ENCODE measurements at regions not wholly inside any gene's neighbourhood (a gene's known extent, or its start where the extent isn't known, plus 50 kb on each side); places are given as distances from the start of the nearest gene placed in this dataset.

DNA sequence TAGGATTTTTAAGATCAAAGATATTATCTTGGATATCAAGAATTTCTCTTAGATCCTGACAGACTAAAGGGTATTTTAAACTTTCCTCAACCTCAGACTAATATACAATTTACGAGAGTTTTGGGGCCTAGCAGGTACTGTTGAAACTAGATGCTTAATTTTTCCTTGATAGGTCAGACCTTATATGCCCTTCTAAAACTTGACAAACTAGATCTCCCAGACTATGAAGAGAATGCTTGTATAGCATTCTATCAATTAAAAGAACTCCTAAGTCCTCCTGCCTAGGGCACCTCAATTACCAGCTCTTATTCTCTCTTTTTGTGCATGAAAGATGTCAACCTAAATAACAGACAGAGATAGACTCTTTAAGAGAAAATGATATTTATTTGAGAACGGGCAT lies 60.4 kb upstream of the TRIM9 start:
- Histone ChIP-seq H3K9me3 (replicated peaks; ENCODE audit: control insufficient read depth, insufficient read depth, low read depth, low read length) (no peaks in the 10 kb centered on the region), H3K27ac (ENCODE audit: extremely low read depth, low read depth, low read length) (no peak overlapping the region), H3K9ac (ENCODE audit: insufficient read depth in 1 of 2, low read depth in 2 of 2, low read length in 2 of 2) (no peak overlapping the region), H3K27me3 (ENCODE audit: control insufficient read depth in 2 of 2, insufficient read depth in 2 of 2, low read length in 2 of 2) (no peaks in the 10 kb centered on the region), H3K79me2 (ENCODE audit: control insufficient read depth, insufficient read depth, low read length) (no peaks in the 10 kb centered on the region), H3K4me1 (replicated peaks in 1 of 2; ENCODE audit: control insufficient read depth in 2 of 2, insufficient read depth in 2 of 2, low read length in 2 of 2) (no peaks in the 10 kb centered on the region), H3K36me3 (ENCODE audit: control insufficient read depth, insufficient read depth, low read length) (no peaks in the 10 kb centered on the region), H2AFZ (ENCODE audit: low read depth, low read length) (no peak overlapping the region), H3K4me3 (no peak overlapping the region), H4K20me1 (replicated peaks; ENCODE audit: control insufficient read depth, insufficient read depth, low read length) (no peaks in the 10 kb centered on the region), H3K9me1 (ENCODE audit: control insufficient read depth, insufficient read depth, low read length) (no peaks in the 10 kb centered on the region), H3K4me2 (ENCODE audit: insufficient read depth, low read length) (no peak overlapping the region)
- FAIRE-seq (no peak), DNase-seq (ENCODE audit: extremely low read depth in 1 of 4, low spot score in 3 of 4) (no peak), ATAC-seq (no peak)
- WGBS (ENCODE audit: insufficient coverage, low coverage, missing lambda C conversion rate) = 0% methylated on average over 2 of the region's 2 CpGs
- BruUV-seq (replicated peaks) = no TSS peak
- ChIA-PET POLR2A (no interaction called here), CTCF (ENCODE audit: low intra/inter-chr PET ratio) (no interaction called here)
- in situ Hi-C loops (cut with MboI) = no loop called here
- intact Hi-C loops (cut with micrococcal nuclease) = loop anchor here (10.0 kb wide), 1 partner anchor 59 kb away; no protein-coding TSS in a partner anchor
- TF ChIP-seq ZSCAN29 (IDR thresholded peaks at IDR 0.05) = no peak
- TF ChIP-seq, protein P1, sequence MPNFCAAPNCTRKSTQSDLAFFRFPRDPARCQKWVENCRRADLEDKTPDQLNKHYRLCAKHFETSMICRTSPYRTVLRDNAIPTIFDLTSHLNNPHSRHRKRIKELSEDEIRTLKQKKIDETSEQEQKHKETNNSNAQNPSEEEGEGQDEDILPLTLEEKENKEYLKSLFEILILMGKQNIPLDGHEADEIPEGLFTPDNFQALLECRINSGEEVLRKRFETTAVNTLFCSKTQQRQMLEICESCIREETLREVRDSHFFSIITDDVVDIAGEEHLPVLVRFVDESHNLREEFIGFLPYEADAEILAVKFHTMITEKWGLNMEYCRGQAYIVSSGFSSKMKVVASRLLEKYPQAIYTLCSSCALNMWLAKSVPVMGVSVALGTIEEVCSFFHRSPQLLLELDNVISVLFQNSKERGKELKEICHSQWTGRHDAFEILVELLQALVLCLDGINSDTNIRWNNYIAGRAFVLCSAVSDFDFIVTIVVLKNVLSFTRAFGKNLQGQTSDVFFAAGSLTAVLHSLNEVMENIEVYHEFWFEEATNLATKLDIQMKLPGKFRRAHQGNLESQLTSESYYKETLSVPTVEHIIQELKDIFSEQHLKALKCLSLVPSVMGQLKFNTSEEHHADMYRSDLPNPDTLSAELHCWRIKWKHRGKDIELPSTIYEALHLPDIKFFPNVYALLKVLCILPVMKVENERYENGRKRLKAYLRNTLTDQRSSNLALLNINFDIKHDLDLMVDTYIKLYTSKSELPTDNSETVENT (CRISPR knock-in tag; IDR thresholded peaks at IDR 0.05) = no peak
- TF ChIP-seq ZNF165 (CRISPR knock-in tag; IDR thresholded peaks at IDR 0.05; ENCODE audit: borderline replicate concordance) = no peak
- TF ChIP-seq RFX7 (CRISPR knock-in tag; IDR thresholded peaks at IDR 0.05) = no peak
- TF ChIP-seq, protein P2, sequence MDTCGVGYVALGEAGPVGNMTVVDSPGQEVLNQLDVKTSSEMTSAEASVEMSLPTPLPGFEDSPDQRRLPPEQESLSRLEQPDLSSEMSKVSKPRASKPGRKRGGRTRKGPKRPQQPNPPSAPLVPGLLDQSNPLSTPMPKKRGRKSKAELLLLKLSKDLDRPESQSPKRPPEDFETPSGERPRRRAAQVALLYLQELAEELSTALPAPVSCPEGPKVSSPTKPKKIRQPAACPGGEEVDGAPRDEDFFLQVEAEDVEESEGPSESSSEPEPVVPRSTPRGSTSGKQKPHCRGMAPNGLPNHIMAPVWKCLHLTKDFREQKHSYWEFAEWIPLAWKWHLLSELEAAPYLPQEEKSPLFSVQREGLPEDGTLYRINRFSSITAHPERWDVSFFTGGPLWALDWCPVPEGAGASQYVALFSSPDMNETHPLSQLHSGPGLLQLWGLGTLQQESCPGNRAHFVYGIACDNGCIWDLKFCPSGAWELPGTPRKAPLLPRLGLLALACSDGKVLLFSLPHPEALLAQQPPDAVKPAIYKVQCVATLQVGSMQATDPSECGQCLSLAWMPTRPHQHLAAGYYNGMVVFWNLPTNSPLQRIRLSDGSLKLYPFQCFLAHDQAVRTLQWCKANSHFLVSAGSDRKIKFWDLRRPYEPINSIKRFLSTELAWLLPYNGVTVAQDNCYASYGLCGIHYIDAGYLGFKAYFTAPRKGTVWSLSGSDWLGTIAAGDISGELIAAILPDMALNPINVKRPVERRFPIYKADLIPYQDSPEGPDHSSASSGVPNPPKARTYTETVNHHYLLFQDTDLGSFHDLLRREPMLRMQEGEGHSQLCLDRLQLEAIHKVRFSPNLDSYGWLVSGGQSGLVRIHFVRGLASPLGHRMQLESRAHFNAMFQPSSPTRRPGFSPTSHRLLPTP (IDR thresholded peaks at IDR 0.05; ENCODE audit: borderline replicate concordance, extremely low read depth, insufficient read length) = no peak
- TF ChIP-seq, protein P3, sequence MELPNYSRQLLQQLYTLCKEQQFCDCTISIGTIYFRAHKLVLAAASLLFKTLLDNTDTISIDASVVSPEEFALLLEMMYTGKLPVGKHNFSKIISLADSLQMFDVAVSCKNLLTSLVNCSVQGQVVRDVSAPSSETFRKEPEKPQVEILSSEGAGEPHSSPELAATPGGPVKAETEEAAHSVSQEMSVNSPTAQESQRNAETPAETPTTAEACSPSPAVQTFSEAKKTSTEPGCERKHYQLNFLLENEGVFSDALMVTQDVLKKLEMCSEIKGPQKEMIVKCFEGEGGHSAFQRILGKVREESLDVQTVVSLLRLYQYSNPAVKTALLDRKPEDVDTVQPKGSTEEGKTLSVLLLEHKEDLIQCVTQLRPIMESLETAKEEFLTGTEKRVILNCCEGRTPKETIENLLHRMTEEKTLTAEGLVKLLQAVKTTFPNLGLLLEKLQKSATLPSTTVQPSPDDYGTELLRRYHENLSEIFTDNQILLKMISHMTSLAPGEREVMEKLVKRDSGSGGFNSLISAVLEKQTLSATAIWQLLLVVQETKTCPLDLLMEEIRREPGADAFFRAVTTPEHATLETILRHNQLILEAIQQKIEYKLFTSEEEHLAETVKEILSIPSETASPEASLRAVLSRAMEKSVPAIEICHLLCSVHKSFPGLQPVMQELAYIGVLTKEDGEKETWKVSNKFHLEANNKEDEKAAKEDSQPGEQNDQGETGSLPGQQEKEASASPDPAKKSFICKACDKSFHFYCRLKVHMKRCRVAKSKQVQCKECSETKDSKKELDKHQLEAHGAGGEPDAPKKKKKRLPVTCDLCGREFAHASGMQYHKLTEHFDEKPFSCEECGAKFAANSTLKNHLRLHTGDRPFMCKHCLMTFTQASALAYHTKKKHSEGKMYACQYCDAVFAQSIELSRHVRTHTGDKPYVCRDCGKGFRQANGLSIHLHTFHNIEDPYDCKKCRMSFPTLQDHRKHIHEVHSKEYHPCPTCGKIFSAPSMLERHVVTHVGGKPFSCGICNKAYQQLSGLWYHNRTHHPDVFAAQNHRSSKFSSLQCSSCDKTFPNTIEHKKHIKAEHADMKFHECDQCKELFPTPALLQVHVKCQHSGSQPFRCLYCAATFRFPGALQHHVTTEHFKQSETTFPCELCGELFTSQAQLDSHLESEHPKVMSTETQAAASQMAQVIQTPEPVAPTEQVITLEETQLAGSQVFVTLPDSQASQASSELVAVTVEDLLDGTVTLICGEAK (IDR thresholded peaks at IDR 0.05) = no peak
- TF ChIP-seq, protein P3 (CRISPR knock-in tag; IDR thresholded peaks at IDR 0.05) = no peak
- TF ChIP-seq SLC30A9 (CRISPR knock-in tag; IDR thresholded peaks at IDR 0.05) = no peak

All from K562 (cell line).